Astrocyte (in vitro differentiated cells and primary cell): ENCODE measurements at regions not wholly inside any gene's neighbourhood (a gene's known extent, or its start where the extent isn't known, plus 50 kb on each side); places are given as distances from the start of the nearest gene placed in this dataset.
A peak's percentile ranks its signal among the peaks of the same experiment; 100 is the strongest.

Experiments used
- DNase-seq: peaks from one replicate; pipeline ENCODE4 v3.0.0-alpha.2; 2010; ENCODE audit warnings: low read depth
- FAIRE-seq: peaks from 2 replicates; lab custom pipeline; 2011; peaks lifted over from hg19 to GRCh38; lab: Jason Lieb, UNC
- H2AFZ ChIP-seq: 2 replicates; pipeline ENCODE4 v1.6.0; 2012; ENCODE audit warnings: low read depth, low read length, inconsistent platforms
- H3K27ac ChIP-seq: 2 replicates; pipeline ENCODE4 v1.5.1; 2011; ENCODE audit warnings: low read depth, low read length, inconsistent platforms
- H3K27me3 ChIP-seq: 2 replicates; pipeline ENCODE4 v1.6.0; 2011; ENCODE audit warnings: low read length, inconsistent platforms; ENCODE audit not compliant: insufficient read depth
- H3K36me3 ChIP-seq: 2 replicates; pipeline ENCODE4 v1.5.1; 2011; ENCODE audit warnings: low read length, inconsistent platforms; ENCODE audit not compliant: insufficient read depth
- H3K4me1 ChIP-seq: 2 replicates; pipeline ENCODE4 v1.5.1; 2011; ENCODE audit warnings: low read length, inconsistent platforms; ENCODE audit not compliant: insufficient read depth
- H3K4me2 ChIP-seq: 2 replicates; pipeline ENCODE4 v1.6.0; 2012; ENCODE audit warnings: low read length, inconsistent platforms
- H3K4me3 ChIP-seq: 2 replicates; pipeline ENCODE4 v1.5.1; 2011; ENCODE audit warnings: low read depth, mild to moderate bottlenecking, low read length, inconsistent platforms; ENCODE audit not compliant: insufficient read depth
- H3K79me2 ChIP-seq: 2 replicates; pipeline ENCODE4 v1.6.0; 2012; ENCODE audit warnings: mild to moderate bottlenecking, low read length, inconsistent platforms; ENCODE audit not compliant: insufficient read depth
- H3K9ac ChIP-seq: 2 replicates; pipeline ENCODE4 v1.6.0; 2012; ENCODE audit warnings: mild to moderate bottlenecking, low read length, inconsistent platforms
- H3K9me3 ChIP-seq: 2 replicates; pipeline ENCODE4 v1.5.1; 2012; ENCODE audit warnings: low read depth, mild to moderate bottlenecking, low read length, inconsistent platforms; ENCODE audit not compliant: insufficient read depth
- H4K20me1 ChIP-seq: 2 replicates; pipeline ENCODE4 v1.6.0; 2012; ENCODE audit warnings: low read length, inconsistent platforms; ENCODE audit not compliant: insufficient read depth
- H3K27ac Mint-ChIP-seq: one replicate; pipeline ENCODE4 v1.8.0; 2021; ENCODE audit warnings: mild to moderate bottlenecking, mixed read lengths; ENCODE audit not compliant: unreplicated experiment
- H3K27me3 Mint-ChIP-seq: one replicate; pipeline ENCODE4 v1.8.0; 2021; ENCODE audit warnings: low read depth, mixed read lengths; ENCODE audit not compliant: unreplicated experiment
- H3K36me3 Mint-ChIP-seq: one replicate; pipeline ENCODE4 v1.8.0; 2021; ENCODE audit warnings: low read depth, mixed read lengths; ENCODE audit not compliant: unreplicated experiment
- H3K4me1 Mint-ChIP-seq: one replicate; pipeline ENCODE4 v1.8.0; 2021; ENCODE audit warnings: low read depth, mixed read lengths; ENCODE audit not compliant: unreplicated experiment
- H3K4me3 Mint-ChIP-seq: one replicate; pipeline ENCODE4 v1.8.0; 2021; ENCODE audit warnings: mild to moderate bottlenecking, moderate library complexity, mixed read lengths; ENCODE audit not compliant: unreplicated experiment
- H3K9me3 Mint-ChIP-seq: one replicate; pipeline ENCODE4 v1.8.0; 2021; ENCODE audit warnings: mild to moderate bottlenecking, mixed read lengths; ENCODE audit not compliant: unreplicated experiment
- CTCF ChIP-seq: IDR thresholded peaks from 2 replicates; pipeline ENCODE4 v1.5.1; 2011; ENCODE audit warnings: low read depth, mild to moderate bottlenecking, inconsistent platforms, low read length, moderate library complexity; ENCODE audit not compliant: insufficient read depth
- EZH2 ChIP-seq: IDR thresholded peaks from 2 replicates; pipeline ENCODE4 v1.6.1; 2012; ENCODE audit warnings: mild to moderate bottlenecking, low read length, inconsistent platforms; ENCODE audit not compliant: insufficient read depth

GRCh38 chr5:130546211-130546610 lies 618.8 kb downstream of the HINT1 start:
- FAIRE-seq: no peak
- peaks cover 62% of the 10 kb centered on the region for H3K9me3 Mint-ChIP-seq

GRCh38 chr5:130545291-130545690 lies 619.8 kb downstream of the HINT1 start:
- H3K27me3 ChIP-seq: no peaks in the 10 kb centered on the region
- peaks cover 24% of the 10 kb centered on the region for H3K4me1 ChIP-seq
- H4K20me1 ChIP-seq: no peaks in the 10 kb centered on the region
- no peaks in the 10 kb centered on the region for H3K36me3 ChIP-seq
- peaks cover 2% of the 10 kb centered on the region for H3K36me3 Mint-ChIP-seq
- TF ChIP-seq CTCF (no peak), EZH2 (no peak)
- H3K9ac ChIP-seq: no peak overlapping the region
- peaks cover 18% of the 10 kb centered on the region for H3K9me3 ChIP-seq
- no peaks in the 10 kb centered on the region for H3K27me3 Mint-ChIP-seq
- no peak overlapping the region for H3K27ac ChIP-seq
- H3K9me3 Mint-ChIP-seq: peaks cover 64% of the 10 kb centered on the region
- no peak overlapping the region for H3K4me3 ChIP-seq
- H3K4me1 Mint-ChIP-seq: peaks cover 20% of the 10 kb centered on the region
- H3K27ac Mint-ChIP-seq: no peak overlapping the region
- DNase-seq: no peak
- H3K4me2 ChIP-seq: no peak overlapping the region
- H2AFZ ChIP-seq: no peak overlapping the region
- FAIRE-seq: no peak
- H3K4me3 Mint-ChIP-seq: no peak overlapping the region
- H3K79me2 ChIP-seq: no peaks in the 10 kb centered on the region

More at GRCh38 chr5:130546211-130546610, 618.8 kb downstream of the HINT1 start:
- no peaks in the 10 kb centered on the region for H3K36me3 ChIP-seq
- Mint-ChIP-seq H3K4me1 (peaks cover 27% of the 10 kb centered on the region), H3K27me3 (no peaks in the 10 kb centered on the region), H3K36me3 (peaks cover 2% of the 10 kb centered on the region), H3K27ac (no peak overlapping the region), H3K4me3 (no peak overlapping the region)
- H3K4me3 ChIP-seq: no peak overlapping the region
- peaks cover 28% of the 10 kb centered on the region for H3K4me1 ChIP-seq
- H3K27ac ChIP-seq: no peak overlapping the region
- H3K9ac ChIP-seq: no peak overlapping the region
- no peaks in the 10 kb centered on the region for H3K27me3 ChIP-seq
- TF ChIP-seq CTCF (no peak), EZH2 (no peak)
- H3K4me2 ChIP-seq: no peak overlapping the region
- peaks cover 18% of the 10 kb centered on the region for H3K9me3 ChIP-seq
- no peaks in the 10 kb centered on the region for H3K79me2 ChIP-seq
- DNase-seq: peak; percentile 34
- no peaks in the 10 kb centered on the region for H4K20me1 ChIP-seq
- no peak overlapping the region for H2AFZ ChIP-seq

GRCh38 chr5:130541617-130542221 lies 623.3 kb downstream of the HINT1 start:
- Histone ChIP-seq H3K4me3 (no peak overlapping the region), H3K27ac (no peak overlapping the region), H3K4me1 (peaks cover 13% of the 10 kb centered on the region), H3K9me3 (peaks cover 18% of the 10 kb centered on the region), H3K36me3 (no peaks in the 10 kb centered on the region), H3K4me2 (peak overlapping the region; percentile 52), H3K9ac (no peak overlapping the region), H2AFZ (no peak overlapping the region), H3K79me2 (no peaks in the 10 kb centered on the region), H4K20me1 (no peaks in the 10 kb centered on the region), H3K27me3 (no peaks in the 10 kb centered on the region)
- H3K9me3 Mint-ChIP-seq: peaks cover 47% of the 10 kb centered on the region
- peaks cover 10% of the 10 kb centered on the region for H3K4me1 Mint-ChIP-seq
- H3K4me3 Mint-ChIP-seq: no peak overlapping the region
- H3K27me3 Mint-ChIP-seq: no peaks in the 10 kb centered on the region
- TF ChIP-seq EZH2 (no peak), CTCF (no peak)
- DNase-seq (peak; percentile 88), FAIRE-seq (no peak)
- peaks cover 2% of the 10 kb centered on the region for H3K36me3 Mint-ChIP-seq
- H3K27ac Mint-ChIP-seq: peak overlapping the region; percentile 21
